ENCODE measurements at regions not wholly inside any gene's neighbourhood (a gene's known extent, or its start where the extent isn't known, plus 50 kb on each side); places are given as distances from the start of the nearest gene placed in this dataset.

DNA sequence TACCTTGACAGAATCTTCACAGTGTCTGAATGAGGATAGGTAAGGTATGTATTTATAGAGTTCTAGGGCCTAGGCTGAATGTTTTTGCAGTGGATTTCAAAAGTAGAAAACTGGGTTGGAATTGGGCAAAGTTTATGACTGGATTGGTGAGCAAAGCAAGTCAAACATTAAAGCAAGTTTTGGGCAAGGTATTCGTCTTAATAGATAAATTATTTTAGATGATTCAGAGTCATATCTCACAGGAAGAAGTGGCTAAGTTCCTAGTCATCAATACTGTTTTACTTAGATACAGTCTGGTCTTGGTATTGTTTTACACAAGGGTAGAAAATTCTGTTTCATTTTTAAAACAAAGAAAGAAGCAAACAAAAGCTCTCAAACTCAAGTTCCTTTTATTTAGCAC, 284.1 kb upstream of the EPHA7 start:
- Histone ChIP-seq H2AFZ (ENCODE audit: low read length) (no peak overlapping the region), H3K36me3 (replicated peaks in 1 of 2; ENCODE audit: control insufficient read depth in 1 of 2, insufficient read depth in 2 of 2, low read length in 2 of 2) (no peaks in the 10 kb centered on the region), H3K9me3 (ENCODE audit: low read length) (peaks cover 23% of the 10 kb centered on the region), H3K9ac (ENCODE audit: insufficient read depth, low read depth, low read length) (no peak overlapping the region), H4K20me1 (ENCODE audit: insufficient read depth, low read length) (no peaks in the 10 kb centered on the region), H3K4me2 (ENCODE audit: low read depth, low read length) (no peak overlapping the region), H3K4me3 (replicated peaks in 1 of 3; ENCODE audit: insufficient read depth in 1 of 3, low read depth in 2 of 3, low read length in 3 of 3) (no peak overlapping the region), H3K79me2 (ENCODE audit: insufficient read depth, low read length) (no peaks in the 10 kb centered on the region), H3K27me3 (ENCODE audit: control insufficient read depth in 1 of 2, insufficient read depth in 2 of 2, low read length in 2 of 2) (no peaks in the 10 kb centered on the region), H3K27ac (ENCODE audit: extremely low read length, insufficient read depth, low read length) (no peak overlapping the region), H3K4me1 (ENCODE audit: insufficient read depth, low read length) (no peaks in the 10 kb centered on the region)
- POLR2A ChIA-PET, result no interaction called here
- BruUV-seq (replicated peaks), result no TSS peak
- intact Hi-C loops (cut with micrococcal nuclease; ENCODE audit: unreplicated experiment), result no loop called here
- WGBS (ENCODE audit: low lambda C conversion rate), result 0% methylated on average over 1 of the region's 1 CpG
- in situ Hi-C loops (cut with HindIII; ENCODE audit: extremely low pct_ligation_motif_present, low pct_unique_long_range_greater_than_20kb), result no loop called here
- DNase-seq (ENCODE audit: low spot score), result no peak
- TF ChIP-seq KLF12 (CRISPR knock-in tag; IDR thresholded peaks at IDR 0.05; ENCODE audit: borderline replicate concordance) (no peak), CBX2 (IDR thresholded peaks at IDR 0.05; ENCODE audit: low read depth, low read length) (no peak), CBX2 (CRISPR knock-in tag; IDR thresholded peaks at IDR 0.05; ENCODE audit: low read depth) (no peak), NCOR1 (IDR thresholded peaks at IDR 0.05; ENCODE audit: borderline replicate concordance, low read length) (no peak), EP300 (IDR thresholded peaks at IDR 0.05; ENCODE audit: low read depth in 2 of 2, low read length in 2 of 2) (no peak), EP300 (CRISPR knock-in tag; IDR thresholded peaks at IDR 0.05; ENCODE audit: borderline replicate concordance) (no peak)
- TF ChIP-seq, protein P1, sequence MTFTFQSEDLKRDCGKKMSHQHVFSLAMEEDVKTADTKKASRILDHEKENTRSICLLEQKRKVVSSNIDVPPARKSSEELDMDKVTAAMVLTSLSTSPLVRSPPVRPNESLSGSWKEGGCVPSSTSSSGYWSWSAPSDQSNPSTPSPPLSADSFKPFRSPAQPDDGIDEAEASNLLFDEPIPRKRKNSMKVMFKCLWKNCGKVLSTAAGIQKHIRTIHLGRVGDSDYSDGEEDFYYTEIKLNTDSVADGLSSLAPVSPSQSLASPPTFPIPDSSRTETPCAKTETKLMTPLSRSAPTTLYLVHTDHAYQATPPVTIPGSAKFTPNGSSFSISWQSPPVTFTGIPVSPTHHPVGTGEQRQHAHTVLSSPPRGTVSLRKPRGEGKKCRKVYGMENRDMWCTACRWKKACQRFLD (CRISPR knock-in tag; IDR thresholded peaks at IDR 0.05; ENCODE audit: borderline replicate concordance), result no peak
- TF ChIP-seq, protein P2, sequence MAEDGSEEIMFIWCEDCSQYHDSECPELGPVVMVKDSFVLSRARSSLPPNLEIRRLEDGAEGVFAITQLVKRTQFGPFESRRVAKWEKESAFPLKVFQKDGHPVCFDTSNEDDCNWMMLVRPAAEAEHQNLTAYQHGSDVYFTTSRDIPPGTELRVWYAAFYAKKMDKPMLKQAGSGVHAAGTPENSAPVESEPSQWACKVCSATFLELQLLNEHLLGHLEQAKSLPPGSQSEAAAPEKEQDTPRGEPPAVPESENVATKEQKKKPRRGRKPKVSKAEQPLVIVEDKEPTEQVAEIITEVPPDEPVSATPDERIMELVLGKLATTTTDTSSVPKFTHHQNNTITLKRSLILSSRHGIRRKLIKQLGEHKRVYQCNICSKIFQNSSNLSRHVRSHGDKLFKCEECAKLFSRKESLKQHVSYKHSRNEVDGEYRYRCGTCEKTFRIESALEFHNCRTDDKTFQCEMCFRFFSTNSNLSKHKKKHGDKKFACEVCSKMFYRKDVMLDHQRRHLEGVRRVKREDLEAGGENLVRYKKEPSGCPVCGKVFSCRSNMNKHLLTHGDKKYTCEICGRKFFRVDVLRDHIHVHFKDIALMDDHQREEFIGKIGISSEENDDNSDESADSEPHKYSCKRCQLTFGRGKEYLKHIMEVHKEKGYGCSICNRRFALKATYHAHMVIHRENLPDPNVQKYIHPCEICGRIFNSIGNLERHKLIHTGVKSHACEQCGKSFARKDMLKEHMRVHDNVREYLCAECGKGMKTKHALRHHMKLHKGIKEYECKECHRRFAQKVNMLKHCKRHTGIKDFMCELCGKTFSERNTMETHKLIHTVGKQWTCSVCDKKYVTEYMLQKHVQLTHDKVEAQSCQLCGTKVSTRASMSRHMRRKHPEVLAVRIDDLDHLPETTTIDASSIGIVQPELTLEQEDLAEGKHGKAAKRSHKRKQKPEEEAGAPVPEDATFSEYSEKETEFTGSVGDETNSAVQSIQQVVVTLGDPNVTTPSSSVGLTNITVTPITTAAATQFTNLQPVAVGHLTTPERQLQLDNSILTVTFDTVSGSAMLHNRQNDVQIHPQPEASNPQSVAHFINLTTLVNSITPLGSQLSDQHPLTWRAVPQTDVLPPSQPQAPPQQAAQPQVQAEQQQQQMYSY (CRISPR knock-in tag; IDR thresholded peaks at IDR 0.05), result no peak
- no peak for ATAC-seq
- FAIRE-seq, result no peak
- CTCF ChIA-PET (ENCODE audit: low intra/inter-chr PET ratio, low total read pairs), result no interaction called here

Data from HepG2 (cell line).